ENCODE measurements at regions not wholly inside any gene's neighbourhood (a gene's known extent, or its start where the extent isn't known, plus 50 kb on each side); places are given as distances from the start of the nearest gene placed in this dataset.

GRCh38 chr6:115796061-115796460, 264.6 kb downstream of the FRK start:
- no peaks in the 10 kb centered on the region for H3K4me1 Mint-ChIP-seq
- H3K4me1 ChIP-seq (ENCODE audit: control insufficient read depth in 1 of 2, insufficient read depth in 2 of 2, low read length in 2 of 2) = no peaks in the 10 kb centered on the region
- H3K27me3 ChIP-seq (ENCODE audit: control insufficient read depth in 2 of 2, insufficient read depth in 2 of 2, low read length in 2 of 2) = no peaks in the 10 kb centered on the region
- no peak for DNase-seq
- no peak overlapping the region for H3K27ac Mint-ChIP-seq
- H2AFZ ChIP-seq (ENCODE audit: insufficient read depth, low read depth, low read length, poor library complexity, severe bottlenecking) = no peak overlapping the region
- peaks cover 0 to 4% (median 0%) of the 10 kb centered on the region in 7 donors for H3K9me3 Mint-ChIP-seq
- WGBS (ENCODE audit: insufficient coverage) = 73% methylated on average over 1 of the region's 2 CpGs
- H3K4me3 Mint-ChIP-seq = no peak overlapping the region
- no peaks in the 10 kb centered on the region for H3K79me2 ChIP-seq (ENCODE audit: insufficient read depth, low read length)
- no peaks in the 10 kb centered on the region for H3K36me3 ChIP-seq (replicated peaks in 1 of 2; ENCODE audit: control insufficient read depth in 1 of 2, insufficient read depth in 2 of 2, low read length in 2 of 2)
- peaks cover 0 to 1% (median 0%) of the 10 kb centered on the region in 3 donors for H3K27me3 Mint-ChIP-seq (ENCODE audit: low read depth in 3 of 3)
- H3K4me3 ChIP-seq (replicated peaks in 1 of 3; ENCODE audit: low read depth in 2 of 3, low read length in 3 of 3) = no peak overlapping the region
- no peak overlapping the region for H3K9ac ChIP-seq (ENCODE audit: insufficient read depth, low read length, poor library complexity, severe bottlenecking)
- intact Hi-C loops (cut with micrococcal nuclease) = no loop called here
- TF ChIP-seq CTCF (IDR thresholded peaks at IDR 0.05) = no peak
- H3K4me2 ChIP-seq (replicated peaks; ENCODE audit: extremely low read depth, low read length, poor library complexity, severe bottlenecking) = no peak overlapping the region
- H4K20me1 ChIP-seq (ENCODE audit: insufficient read depth, low read length) = no peaks in the 10 kb centered on the region
- H3K36me3 Mint-ChIP-seq = no peaks in the 10 kb centered on the region
- H3K27ac ChIP-seq (ENCODE audit: low read depth in 1 of 2, low read length in 2 of 2) = no peak overlapping the region
- H3K9me3 ChIP-seq (replicated peaks in 1 of 2; ENCODE audit: control insufficient read depth in 1 of 2, insufficient read depth in 1 of 2, low read length in 2 of 2) = peaks cover 0 to 4% of the 10 kb centered on the region in 2 donors

- no peaks in the 10 kb centered on the region for H3K9me3 ChIP-seq (replicated peaks in 1 of 2; ENCODE audit: control insufficient read depth in 1 of 2, insufficient read depth in 1 of 2, low read length in 2 of 2)
- no peak for DNase-seq
- no peak overlapping the region for H2AFZ ChIP-seq (ENCODE audit: insufficient read depth, low read depth, low read length, poor library complexity, severe bottlenecking)
- no peaks in the 10 kb centered on the region for H3K27me3 ChIP-seq (ENCODE audit: control insufficient read depth in 2 of 2, insufficient read depth in 2 of 2, low read length in 2 of 2)
- no peaks in the 10 kb centered on the region for H4K20me1 ChIP-seq (ENCODE audit: insufficient read depth, low read length)
- H3K27ac ChIP-seq (ENCODE audit: low read depth in 1 of 2, low read length in 2 of 2) = no peak overlapping the region
- Mint-ChIP-seq H3K36me3 (no peaks in the 10 kb centered on the region), H3K27me3 (ENCODE audit: low read depth in 3 of 3) (no peaks in the 10 kb centered on the region), H3K4me1 (no peaks in the 10 kb centered on the region), H3K4me3 (no peak overlapping the region), H3K27ac (no peak overlapping the region), H3K9me3 (peaks cover 0 to 6% (median 0%) of the 10 kb centered on the region in 7 donors)
- H3K4me3 ChIP-seq (replicated peaks in 1 of 3; ENCODE audit: low read depth in 2 of 3, low read length in 3 of 3) = no peak overlapping the region
- WGBS (ENCODE audit: insufficient coverage) = 92% methylated on average over 2 of the region's 3 CpGs
- H3K4me2 ChIP-seq (replicated peaks; ENCODE audit: extremely low read depth, low read length, poor library complexity, severe bottlenecking) = no peak overlapping the region
- no peak overlapping the region for H3K9ac ChIP-seq (ENCODE audit: insufficient read depth, low read length, poor library complexity, severe bottlenecking)
- no peaks in the 10 kb centered on the region for H3K4me1 ChIP-seq (ENCODE audit: control insufficient read depth in 1 of 2, insufficient read depth in 2 of 2, low read length in 2 of 2)
- no peaks in the 10 kb centered on the region for H3K36me3 ChIP-seq (replicated peaks in 1 of 2; ENCODE audit: control insufficient read depth in 1 of 2, insufficient read depth in 2 of 2, low read length in 2 of 2)
- TF ChIP-seq CTCF (IDR thresholded peaks at IDR 0.05) = no peak
- intact Hi-C loops (cut with micrococcal nuclease) = no loop called here
- no peaks in the 10 kb centered on the region for H3K79me2 ChIP-seq (ENCODE audit: insufficient read depth, low read length)
Measured at GRCh38 chr6:115783402-115784061, 277.2 kb downstream of the FRK start.
